ENCODE measurements at regions not wholly inside any gene's neighbourhood (a gene's known extent, or its start where the extent isn't known, plus 50 kb on each side); places are given as distances from the start of the nearest gene placed in this dataset.

DNA sequence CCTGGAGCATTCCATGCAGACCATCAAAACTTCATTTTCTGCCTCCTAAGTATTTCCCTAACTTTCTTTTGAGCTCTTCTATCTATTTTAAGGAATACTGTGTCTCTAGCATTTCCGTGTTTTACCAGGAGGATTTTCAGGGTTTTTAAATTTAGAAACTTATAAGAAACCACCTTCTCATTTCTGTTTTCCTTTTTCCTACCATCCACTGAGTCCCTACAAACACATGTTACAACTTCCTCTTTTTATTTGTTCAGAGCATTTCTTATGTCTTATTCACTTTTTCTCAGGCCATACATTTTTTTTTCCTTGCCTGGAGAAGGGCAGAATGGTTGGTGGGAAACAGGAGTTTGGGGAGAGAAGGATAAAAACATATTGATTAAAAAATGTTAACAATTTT is 130.0 kb upstream of the BMP5 start:
- no peak for DNase-seq

DNA sequence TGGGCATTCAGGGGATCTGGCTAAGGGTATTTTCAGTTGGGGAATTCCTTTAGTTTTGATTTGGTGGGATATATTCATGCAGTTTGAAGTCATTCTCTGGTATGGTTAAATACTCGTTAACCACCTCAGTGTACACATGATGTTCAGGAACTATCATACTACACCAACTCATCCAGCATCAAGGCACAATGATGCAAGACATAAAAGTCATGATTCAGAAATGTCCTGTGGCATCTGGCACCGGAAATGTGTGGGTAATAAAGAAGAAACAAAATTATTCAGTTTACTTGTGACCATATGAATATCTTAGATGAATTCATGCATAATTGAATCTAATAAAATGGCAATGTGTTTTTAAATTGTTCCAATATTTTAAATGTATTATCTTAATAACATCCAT is 129.0 kb upstream of the BMP5 start:
- DNase-seq, result no peak

DNA sequence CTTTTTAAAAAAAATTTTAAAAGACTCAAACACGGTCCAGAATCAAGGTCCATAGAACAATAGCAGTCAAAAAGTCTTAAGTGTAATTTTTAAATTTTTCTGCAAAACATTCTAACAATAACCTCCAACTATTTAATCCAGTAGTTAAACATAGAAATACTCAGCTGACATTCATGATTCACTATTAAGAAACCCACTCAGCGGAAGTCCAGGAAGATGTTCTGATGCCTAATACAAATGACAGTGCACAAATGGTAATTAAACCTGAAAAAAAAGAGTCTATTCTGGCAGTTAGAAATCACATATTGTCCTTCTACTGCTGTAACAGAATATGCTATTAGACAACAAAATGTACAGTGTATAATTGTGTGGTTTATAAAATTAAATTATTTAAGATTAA is 128.2 kb upstream of the BMP5 start:
- DNase-seq, result no peak

DNA sequence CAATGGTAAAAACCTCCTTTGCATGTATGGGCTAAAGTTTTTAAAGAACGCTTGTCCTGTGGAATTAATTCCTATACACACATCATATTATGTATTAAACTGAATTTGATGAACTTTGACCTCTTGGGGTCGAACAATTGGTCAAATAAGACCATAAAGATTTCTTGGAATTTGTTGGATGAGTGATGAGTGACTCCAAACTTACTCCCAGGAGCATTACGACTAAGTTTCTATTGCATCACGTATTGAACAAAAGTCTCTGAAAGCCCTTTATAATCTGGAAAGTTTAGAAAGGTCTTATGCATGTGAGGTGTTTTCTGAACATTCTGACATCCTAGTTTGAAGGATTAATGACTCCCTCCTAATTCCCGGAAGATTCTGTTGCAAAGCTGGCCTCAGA is 126.9 kb upstream of the BMP5 start:
- DNase-seq, result no peak

DNA sequence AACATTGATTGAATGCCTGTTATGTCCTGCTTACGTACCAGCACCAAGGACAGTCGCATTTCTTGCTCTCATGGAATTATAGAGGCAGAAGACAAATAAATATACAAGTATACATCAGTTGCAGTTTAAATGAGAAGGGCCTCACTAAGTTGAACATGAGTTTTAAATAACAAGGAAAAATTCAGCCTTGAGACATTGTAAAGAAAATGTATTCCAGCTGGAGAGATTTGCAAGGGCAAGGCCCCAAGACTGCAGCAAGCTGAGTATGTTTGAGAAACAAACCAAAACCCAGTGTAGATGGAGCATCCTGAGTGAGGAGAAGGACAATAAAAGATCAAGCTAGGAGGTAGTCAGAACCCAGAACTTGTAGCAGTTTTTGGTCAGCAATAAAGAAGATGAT is 123.2 kb upstream of the BMP5 start:
- peak; percentile 35 for DNase-seq

DNA sequence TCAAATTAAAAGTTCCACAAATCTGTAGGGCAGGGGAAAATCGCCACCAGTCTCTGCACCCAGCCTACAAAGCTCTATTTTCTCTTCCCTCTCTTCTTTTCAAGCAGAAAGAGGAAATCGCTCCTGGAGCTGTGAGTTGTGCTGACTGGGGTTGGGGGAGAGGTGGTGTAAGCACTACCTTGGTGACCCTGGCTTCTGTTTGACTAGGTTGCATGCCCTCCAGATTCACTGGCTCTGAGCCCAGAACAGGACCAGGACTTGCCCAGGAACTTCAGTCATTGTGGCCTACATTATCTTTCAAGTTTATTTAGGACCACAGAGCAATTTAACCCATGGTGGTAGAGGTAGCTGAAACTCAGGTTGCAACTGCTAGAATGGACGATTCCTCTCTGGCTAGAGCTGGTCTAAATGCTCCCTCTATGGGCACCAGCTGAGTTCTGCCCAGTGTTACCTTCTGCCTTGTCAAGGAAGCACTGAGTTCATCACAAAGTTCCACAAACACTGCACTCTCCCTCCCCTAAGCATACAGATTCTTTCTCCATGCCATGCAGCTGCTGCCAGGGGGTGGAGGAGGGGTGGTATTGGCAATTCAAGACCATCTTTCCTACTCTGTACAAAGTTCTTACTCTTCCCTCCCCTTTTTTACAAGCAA is 122.0 kb upstream of the BMP5 start:
- DNase-seq, result no peak

DNA sequence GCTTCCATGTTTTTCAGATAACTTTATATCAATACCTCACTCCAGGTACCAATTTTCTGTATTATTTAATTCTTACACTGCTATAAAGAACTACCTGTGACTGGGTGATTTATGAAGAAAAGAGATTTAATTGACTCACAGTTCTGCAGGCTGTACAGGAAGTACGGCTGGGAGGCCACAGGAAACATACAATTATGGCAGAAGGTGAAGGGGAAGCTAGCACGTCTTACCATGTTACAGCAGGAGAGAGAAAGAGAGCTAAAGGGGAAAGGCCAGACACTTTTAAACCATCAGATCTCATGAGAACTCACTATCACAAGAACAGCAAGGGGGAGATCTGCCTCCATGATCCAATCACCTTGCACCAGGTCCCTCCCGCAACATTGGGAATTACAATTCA is 119.1 kb upstream of the BMP5 start:
- DNase-seq, result no peak

DNA sequence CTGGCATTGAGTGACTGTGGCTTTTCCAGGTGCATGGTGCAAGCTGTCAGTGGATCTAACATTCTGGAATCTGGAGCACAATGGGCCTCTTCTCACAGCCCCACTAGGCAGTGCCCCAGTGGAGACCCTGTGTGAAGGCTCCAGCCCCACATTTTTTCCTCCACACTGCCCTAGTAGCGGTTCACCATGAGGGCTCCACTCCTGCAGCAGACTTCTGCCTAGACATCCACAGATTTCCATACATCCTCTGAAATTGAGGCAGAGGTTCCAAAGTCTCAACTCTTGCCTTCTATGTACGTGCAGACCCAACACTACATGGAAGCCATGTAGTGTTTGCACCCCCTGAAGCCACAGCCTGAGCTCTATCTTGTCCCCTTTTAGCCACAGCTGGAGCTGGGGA is 118.0 kb upstream of the BMP5 start:
- no peak for DNase-seq

DNA sequence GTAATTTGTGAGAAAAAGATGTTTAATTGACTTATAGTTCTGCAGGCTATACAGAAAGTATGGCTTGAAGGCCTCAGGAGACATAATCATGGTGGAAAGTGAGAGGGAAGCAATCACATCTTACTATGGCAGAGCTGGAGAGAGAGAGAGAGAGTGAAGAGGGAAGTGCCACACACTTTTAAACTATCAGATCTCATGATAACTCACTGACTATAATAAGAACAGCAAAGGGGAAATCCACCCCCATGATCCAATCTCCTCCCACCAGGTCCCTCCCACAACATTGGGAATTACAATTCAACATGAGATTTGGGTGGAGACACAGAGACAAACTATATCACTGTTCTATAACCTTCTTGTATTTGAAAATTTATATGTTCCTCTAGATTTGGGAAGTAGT is 117.2 kb upstream of the BMP5 start:
- DNase-seq, result no peak

DNA sequence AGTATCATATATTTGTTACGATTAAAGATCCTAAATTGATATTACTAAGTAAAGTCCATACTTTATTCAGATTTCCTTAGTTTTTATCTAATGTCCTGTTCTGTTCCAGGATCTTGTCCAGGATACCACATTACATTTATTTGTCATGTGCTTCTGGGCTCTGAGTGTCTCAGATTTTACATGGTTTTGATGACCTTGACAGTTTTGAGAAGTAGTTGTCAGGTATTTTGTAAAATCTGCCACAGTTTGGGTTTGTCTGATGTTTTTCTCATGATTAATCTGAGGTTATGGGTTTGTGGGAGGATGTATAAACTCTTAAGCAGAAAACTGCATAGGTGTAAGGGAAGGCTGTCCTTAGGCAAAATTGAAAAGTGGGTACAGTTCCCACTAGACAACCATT is 109.9 kb upstream of the BMP5 start:
- no peak for DNase-seq

DNA sequence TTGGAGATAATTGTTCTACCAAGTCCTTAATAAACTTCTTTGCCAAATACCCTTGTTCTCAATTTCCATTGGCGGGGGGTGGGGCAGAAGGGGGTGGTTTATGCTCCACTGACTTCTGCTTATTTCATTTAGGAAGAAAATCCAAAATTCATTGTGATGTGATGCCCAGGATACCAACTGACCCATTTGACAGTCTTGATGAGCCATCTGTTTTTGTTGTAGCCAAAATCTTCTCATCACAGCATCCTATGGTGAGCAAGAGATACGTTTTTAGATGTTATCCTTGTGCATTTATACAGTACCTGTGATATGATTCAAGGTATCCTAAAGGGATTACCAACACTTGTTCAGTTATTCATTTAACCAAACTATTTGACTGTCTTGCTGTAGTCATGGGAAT is 108.5 kb upstream of the BMP5 start:
- DNase-seq, result no peak

DNA sequence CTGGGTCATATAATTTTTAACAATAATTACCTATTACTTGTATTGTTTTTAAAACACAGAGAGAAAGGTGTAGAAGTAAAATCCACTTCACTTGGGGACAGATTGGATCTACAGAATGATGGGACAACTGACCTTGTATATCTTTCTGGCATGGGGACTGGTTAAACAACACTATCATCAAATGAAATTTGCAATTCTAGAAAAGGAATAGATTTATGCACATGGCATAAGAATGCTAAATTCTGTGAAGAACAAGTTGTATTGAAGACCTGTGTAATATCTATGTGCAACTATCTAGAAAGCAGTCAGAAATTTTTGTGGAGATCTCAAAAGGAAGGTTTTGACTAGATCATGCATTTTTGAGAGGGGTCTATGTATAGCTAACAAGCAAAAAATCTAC is 106.3 kb upstream of the BMP5 start:
- DNase-seq, result no peak

DNA sequence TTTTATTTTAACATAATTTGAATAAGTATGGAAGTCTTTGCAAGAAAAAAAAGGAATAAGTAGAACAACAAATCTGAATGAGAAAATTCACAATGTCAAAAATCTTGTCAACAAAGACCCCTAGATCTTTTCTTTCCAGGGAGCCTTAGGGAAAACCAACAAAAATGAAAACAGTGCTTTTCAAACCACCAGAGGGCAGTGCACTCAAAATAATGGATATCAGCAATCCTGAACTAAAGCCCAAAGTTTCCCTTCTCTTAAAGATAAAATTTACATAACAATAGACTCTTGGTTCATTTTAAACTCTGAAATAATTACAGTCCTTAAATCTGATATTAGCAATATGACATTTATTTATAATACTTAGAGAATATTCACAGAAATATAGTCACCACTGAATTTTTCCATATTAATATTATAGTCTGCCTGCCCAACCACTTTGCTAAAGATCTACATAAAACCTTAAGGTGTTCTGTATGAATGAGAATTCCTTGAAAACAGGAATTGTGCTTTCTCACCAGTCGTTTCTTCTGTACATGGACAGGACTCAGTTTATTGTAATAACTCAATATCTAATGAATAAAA is 105.3 kb upstream of the BMP5 start:
- peak; percentile 63 for DNase-seq

DNA sequence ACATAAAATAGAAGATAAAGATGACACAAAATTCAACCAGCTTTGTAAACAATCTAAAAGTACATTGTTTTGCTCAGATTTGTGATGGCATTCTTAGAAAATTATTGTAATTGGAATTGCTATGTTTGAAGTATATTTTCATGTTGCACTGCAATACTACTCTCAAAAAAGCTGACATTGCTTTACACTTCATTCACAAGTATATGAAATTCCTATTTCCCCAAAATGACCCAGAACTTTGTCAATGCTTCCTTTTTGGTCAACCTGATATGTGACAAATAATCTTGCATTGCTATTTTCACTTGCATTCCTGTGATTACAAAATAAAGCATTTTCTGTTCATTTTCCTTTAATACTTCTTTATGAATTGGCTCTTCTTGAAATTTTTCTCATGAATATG is 104.1 kb upstream of the BMP5 start:
- no peak for DNase-seq

DNA sequence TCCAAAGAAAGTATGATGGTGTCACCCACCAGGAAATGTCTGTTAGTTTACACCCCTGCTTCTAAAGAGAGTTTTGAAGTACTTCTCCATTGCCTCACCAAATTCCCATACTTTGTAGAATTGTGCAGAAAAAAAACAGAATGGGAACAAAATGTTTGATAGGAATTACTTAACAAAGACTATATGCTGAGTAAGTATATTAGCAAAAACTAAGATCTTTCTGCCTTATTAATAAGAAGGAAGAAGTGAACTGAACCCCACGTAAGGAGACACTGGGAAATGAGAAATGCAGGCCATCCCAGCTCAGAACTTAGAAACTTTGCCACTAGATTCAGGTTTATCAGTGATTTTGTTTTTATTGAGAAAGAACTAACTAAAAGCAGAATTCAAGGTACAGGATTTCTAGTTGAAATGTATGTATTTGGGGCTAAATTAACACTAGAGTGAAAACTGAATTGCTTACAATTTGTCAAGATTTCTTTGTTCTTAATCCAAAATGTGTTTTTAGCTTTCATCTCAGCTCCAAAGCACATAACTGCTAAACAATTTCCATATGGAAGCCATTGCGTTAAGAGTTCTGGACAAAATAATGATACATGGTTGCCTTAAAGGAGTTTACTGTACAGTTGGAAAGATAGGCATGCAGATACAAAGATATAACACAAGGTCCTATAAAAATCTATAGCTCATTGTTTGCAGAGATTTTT is 102.7 kb upstream of the BMP5 start:
- no peak for DNase-seq

DNA sequence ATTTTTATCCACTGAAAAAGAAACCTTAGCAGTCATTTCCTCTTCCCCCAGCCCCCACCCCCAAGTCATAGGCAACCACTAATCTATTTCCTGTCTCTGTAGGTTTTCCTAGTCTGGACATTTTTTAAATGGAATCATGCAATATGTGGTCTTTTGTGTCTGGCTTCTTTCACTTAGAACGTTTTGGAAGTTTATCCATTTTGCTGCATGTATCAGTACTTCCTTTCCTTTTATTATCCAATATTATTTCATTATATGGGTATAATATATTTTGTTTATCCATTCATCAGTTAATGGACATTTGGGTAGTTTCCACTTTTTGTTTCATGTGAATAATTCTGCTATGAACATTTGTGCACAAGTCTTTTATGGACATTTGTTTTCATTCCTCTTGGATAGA is 99.3 kb upstream of the BMP5 start:
- DNase-seq, result no peak

DNA sequence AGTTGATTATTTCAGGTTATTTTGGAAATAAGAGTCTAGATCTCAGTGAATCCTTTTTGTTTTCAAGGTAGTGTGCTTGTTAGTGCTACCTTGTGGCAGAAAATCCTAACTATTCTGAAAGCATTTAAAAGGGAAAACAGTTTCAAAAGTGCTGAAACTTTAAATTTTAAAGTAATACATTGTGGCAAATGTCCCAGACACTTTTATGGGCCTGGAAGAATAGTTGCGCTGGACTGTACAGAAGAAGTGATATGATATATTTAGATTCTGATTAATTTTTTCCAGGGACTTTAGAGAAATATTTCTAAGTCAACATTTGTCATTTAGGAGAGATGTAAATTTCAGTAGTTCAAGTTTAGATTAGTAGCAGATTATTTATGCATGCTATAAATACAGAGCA is 96.7 kb upstream of the BMP5 start:
- DNase-seq, result no peak

DNA sequence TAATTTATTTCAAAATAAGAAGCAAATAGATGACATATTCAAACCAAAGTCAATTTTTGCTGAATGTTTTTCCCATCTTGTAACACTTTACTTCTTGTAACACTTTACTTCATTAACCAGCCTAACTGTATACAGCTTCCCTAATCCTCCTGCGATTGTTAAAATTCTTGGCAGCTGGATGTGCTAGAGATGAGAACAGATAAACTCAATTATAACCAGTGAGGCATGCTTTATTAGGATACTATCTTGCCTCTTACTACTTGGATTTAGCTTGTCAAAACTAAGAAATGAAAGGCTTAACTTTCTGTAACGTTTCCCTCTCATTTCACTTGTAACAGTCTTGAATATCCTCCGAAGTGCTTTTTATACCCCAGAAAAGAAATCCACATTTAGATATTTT is 94.1 kb upstream of the BMP5 start:
- no peak for DNase-seq

DNA sequence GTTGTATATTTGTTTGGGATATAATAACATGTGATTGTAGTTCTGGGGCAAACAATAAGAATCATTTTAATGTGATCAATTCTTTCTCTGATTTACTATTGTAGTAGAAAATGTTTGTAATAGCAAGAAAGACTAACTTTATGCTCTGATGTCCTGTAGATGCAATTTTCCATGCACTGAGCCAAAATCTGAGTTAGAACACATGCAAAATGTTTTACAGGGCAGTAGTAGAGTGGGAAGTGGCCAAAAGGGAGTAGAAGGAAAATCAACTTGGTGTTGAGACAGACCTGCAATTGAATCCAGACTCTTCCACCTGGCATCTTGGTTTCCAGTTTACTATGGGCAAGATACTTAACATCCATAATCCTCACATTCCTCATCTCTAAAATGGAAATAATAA is 93.5 kb upstream of the BMP5 start:
- peak; percentile 74 for DNase-seq

DNA sequence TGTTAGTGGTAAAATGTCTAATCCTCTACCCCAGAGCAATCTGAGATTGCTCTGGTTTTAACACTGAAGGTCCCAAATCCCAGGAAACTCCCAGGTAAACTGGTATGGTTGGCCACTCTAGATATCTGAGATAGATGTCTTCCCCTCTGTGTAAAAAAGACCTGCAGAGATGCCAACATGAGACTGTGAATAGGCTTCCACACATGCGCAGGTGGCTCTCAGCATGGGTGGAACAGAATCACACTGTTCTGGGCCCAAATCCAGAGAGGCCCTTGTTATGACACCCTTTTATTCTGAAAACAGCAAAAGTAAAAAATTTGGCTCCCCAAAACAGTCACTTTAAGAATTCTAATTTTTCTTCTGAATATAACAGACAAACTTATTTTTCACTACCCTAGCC is 88.7 kb upstream of the BMP5 start:
- DNase-seq, result no peak

DNA sequence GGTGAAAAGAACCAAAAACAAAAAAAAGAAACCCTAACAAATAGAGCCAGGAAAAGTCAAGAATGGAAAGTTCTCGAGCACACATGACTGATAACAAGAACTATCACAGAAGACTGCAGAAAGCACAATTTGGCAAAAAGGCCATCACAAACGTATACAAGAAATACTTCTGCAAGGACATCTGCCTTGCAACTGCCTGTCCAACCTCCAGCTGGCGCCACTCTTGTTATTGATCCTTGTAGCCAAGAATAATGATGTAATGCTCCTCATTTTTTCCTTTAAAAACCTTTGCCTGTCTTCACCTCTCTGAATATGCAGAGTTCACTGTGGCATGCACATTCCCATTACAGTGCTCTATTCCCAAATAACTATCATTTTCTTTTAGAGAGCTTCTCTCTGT is 87.9 kb upstream of the BMP5 start:
- DNase-seq, result peak; percentile 75

DNA sequence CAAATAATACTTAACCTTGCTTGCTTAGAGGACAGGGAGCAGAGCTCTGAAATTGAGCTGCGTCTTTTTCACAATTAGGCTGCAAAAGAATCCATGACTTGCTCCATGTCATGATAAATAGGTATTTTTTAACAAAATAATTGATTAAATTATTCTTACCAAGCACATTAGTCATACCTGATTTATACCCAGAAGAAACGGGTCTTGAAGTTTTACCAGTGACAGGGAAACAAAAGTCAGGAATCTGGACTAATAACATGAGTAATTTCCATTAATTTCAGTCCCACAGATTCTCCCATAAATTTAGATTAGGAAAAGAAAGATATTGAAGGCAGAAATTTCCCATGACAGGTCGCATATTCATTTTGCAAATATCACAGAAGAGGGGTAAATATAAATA is 85.0 kb upstream of the BMP5 start:
- no peak for DNase-seq

DNA sequence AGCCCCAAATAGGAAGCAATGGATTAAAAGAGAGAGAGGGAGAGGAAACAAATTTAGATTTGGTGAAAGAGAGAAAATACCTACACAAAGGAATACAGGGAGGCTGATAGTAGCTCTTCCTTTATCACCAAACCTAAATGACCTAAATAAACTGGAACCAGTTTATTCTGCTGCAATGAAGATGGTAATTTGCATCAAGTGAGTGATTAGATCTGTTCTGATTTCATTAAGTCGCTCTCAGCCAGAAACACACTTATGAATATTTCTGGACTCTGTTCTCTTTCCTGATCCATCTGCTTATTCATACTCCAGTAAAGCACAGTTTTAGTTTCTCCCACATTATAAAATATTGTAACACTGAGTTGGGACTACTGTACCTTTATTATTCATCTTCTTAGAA is 83.4 kb upstream of the BMP5 start:
- no peak for DNase-seq

DNA sequence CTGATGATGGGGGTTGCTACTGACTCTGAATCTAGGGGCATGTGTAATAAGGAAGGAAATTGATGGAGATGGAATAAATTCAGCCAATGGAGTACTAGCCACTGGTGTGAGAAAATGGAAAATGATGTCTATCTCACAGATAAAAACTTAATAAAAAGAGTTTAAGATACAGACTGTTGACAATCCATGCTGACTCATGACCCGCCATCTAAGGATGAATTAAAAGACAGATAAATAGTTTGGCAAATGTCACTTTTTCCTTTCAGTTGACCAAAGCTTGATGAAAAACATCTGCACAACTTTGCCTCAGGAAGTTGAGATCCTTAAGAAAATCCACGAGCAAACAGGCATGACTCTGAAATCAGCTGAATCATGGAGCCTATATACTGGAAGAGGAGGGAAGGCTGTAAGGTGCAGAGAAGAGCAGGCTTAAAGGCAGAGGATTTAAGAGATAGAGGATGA is 82.6 kb upstream of the BMP5 start:
- no peak for DNase-seq

Measured in muscle of arm (tissue), 1 donor.